HG02642 (cell line): ENCODE measurements at regions not wholly inside any gene's neighbourhood (a gene's known extent, or its start where the extent isn't known, plus 50 kb on each side); places are given as distances from the start of the nearest gene placed in this dataset.
A peak's percentile ranks its signal among the peaks of the same experiment; 100 is the strongest.

Experiments used
- ATAC-seq: cut with Tn5 transposase; IDR thresholded peaks from one replicate; pipeline ENCODE4 v1.9.1; 2021; ENCODE audit warnings: mild to moderate bottlenecking; ENCODE audit not compliant: unreplicated experiment, poor library complexity

DNA sequence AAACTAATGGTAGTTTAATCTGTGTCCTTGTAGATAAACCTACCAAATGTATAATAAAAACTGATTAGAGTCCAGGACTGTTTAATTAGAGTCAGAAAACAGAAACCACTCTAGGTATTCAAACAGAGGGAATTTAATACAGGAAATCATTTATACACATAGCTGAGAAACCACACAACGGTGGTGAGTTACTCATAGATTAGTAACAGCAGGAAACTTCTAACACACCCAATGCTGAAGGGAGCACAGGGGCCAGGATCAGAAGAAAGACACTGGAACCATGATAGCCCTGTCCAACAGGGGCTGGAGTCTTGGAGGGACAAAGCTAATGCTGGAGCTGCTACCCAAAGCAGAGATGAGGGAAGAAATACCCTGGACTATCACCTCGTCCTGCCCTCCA is 321.0 kb downstream of the ACTL7B start:
- no peak for ATAC-seq

- ATAC-seq, result no peak
Measured at GRCh38 chr9:108530141-108530540, 325.6 kb downstream of the ACTL7B start.

- no peak for ATAC-seq
Measured at GRCh38 chr9:108528231-108528630, 327.6 kb downstream of the ACTL7B start.

DNA sequence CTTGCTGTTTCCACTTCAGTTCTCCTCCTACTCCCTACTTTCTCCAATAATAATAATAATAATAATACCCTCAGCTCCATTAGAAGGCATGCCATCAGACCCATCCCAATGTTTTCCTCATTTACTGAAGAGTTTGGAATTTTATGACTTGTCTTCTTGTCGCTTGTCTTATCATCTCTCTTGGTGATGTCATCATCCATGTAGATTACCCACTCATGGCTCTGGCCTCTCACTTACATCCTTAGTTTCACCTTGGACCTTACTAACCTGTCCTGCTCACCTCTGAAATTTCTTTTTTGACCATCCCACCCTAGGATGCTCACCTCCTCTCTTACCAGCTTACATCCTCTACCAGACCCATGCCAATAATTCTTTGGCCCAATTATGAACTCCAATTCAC is 329.3 kb downstream of the ACTL7B start:
- no peak for ATAC-seq

- no peak for ATAC-seq
Measured at GRCh38 chr9:108525186-108525585, 330.6 kb downstream of the ACTL7B start.

DNA sequence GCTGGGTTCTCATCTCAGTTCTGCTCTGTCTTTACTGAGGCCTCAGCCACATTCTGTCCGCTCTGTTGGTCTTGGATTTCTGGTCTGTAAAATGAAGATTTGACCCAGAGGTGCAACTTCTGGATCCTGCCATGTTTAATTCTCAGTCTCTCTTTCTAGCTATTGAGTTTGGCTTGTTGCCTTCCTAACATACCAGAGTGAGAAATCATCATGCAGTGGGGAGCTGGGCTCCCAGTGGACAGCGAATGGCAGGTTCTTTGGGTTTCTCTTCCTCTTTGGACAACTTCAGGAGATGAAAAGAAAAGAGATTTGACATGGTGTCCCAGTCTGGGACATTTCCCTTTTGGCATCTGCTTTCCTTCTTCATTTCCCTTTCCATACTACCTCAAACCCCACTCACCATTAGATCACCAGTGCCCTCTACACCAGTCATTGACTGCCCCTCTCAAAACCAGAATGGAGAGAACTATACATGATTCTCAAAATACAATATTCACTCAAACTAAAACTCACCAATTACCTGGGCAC is 334.7 kb downstream of the ACTL7B start:
- ATAC-seq, result no peak

GRCh38 chr9:108519437-108519836 is 336.3 kb downstream of the ACTL7B start:
- ATAC-seq, result no peak

DNA sequence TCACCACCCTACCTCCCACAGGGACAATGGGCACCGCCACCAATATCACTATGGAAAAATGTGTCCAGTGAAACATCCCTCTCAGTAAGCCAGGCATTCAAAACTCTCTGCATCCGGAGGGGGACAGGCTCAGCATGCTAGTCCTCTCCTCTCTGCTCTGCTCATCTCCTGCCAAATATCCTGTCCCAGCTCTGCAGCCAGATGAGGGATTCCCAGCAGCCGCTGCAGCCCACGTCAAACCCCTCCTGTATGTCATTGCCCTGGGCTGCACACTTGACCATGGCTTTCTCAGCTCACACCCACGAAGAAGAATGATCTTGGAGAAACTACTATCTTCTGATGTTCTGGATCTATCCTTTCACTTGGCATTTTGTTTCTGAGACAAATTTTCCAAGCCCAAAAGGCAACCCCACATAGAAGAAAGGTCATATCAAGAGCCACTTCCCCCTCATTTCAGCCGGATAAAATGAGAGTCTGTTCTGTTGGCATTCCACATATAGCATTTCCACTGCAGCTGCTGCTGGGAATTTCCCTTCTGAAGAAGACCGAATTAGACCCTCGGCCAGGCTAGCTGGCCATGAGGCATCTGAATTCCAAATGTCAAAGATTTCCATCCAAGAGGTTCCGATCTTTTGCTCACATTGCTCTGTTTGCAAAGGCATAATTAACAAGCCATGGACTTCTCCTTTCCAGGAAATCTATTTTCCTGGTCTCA is 338.0 kb downstream of the ACTL7B start:
- no peak for ATAC-seq

DNA sequence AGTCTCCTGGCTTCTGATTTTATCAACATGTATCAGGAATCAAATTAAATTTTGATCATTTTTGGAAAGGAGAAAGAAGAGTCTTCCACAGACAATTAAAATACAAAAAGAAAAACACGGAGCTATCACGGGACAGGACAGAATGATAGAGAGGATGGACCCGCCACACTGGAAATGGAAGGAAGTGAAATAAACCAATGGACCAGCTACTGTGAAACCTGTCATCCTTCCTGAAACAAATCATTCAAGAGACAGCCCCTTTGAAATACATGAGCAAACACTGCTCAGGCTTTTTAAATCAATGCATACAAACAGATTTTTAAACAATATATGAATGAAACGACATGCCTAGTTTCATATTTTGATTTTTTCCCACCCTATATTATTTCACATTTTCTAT is 339.4 kb downstream of the ACTL7B start:
- ATAC-seq, result no peak

GRCh38 chr9:108515856-108516255 is 339.9 kb downstream of the ACTL7B start:
- no peak for ATAC-seq

GRCh38 chr9:108512426-108513173 is 343.2 kb downstream of the ACTL7B start:
- ATAC-seq, result no peak

GRCh38 chr9:108511307-108511706 is 344.5 kb downstream of the ACTL7B start:
- ATAC-seq, result no peak

- no peak for ATAC-seq
Measured at GRCh38 chr9:108496846-108497245, 358.9 kb downstream of the ACTL7B start.

- ATAC-seq, result no peak
Measured at GRCh38 chr9:108489567-108489966, 366.2 kb downstream of the ACTL7B start.

GRCh38 chr9:108486831-108487230 is 369.0 kb downstream of the ACTL7B start:
- ATAC-seq, result no peak

DNA sequence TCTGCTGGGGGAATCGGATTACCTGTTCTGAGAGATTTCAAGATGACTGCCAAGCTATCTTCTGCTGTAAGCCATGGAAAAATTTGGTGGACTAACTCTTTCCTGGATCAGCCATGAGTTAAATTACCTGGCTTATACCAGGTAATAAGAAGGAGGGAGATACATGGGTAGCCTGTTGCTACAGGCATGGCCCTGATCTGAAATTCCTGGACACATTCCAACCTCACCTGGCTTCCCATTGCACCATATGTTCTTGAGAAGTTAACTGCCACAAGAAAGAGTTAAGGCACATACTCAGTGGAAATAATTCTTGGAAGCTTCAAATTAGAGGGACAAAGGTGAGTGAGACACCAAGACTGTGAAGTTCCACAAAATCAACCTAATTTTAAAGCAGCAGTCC is 371.3 kb downstream of the ACTL7B start:
- ATAC-seq, result no peak

- ATAC-seq, result no peak
Measured at GRCh38 chr9:108483676-108484075, 372.1 kb downstream of the ACTL7B start.

DNA sequence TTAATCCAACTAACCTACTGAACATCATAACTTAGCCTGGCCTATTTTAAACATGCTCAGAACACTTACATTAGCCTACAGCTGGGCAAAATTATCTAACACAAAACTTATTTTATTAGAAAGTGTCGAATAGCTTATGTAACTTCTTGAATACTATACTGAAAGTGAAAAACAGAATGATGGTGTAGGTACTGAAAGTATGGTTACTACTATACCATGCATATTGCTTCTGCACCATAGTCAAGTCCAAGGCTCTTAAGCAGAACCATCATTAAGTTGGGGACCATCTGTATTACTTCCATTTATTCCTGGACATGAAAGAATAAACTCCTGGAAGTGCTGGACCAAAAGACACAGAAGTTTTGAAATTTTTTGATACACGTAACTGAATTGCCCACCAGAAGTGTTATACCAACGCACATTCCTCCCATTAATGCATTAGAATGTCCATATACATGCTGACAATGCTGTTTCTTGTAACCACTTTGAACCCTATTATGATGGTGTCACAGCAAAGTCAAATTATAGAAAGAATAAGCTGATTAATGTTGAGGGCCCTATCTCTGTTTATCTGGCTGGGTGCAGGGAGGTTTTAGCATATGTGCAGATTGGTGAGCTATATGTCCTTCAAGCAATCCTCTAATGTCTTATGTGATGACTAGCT is 375.7 kb downstream of the ACTL7B start:
- ATAC-seq, result no peak

DNA sequence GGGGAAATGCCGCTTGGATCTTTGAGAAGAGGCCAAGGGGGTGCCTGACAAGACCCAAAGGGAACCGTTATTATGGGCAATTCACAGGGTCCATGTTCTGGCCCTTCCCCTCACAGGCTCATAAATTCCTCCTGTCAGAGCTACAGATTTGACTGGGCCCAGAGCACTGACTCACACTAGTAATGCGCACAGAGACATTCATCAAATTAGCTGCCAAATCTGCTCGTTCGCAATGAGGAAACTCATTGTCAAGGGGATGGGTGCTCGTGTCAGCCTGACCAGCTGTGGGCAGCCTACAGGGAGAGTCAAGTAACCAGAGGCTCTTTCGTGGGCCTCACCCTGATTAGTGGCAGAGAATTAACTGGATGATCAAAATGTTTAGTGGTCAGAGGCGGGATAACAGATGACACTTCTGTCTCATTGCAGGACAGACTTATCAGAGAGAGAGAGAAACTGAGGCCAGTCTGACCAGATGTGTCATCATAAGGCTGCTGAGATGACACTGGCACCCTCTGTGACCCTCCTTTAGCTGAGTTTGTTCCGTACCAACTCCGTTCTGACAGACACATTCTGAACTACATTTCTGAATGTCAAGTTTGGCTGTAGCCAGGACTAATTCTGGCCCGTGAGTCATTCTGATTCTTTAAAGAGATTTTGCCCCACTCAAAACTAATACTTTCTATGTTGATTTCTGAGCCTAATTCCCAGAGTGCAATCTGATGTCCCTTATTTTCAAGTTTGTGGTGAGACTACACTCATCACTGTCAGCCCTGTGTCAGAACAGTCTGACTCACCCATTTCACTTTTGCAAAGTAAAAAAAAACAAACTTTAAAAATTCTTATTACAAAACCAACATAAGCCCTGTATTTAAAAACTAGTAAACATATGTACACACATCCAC is 377.1 kb downstream of the ACTL7B start:
- peak; percentile 88 for ATAC-seq

DNA sequence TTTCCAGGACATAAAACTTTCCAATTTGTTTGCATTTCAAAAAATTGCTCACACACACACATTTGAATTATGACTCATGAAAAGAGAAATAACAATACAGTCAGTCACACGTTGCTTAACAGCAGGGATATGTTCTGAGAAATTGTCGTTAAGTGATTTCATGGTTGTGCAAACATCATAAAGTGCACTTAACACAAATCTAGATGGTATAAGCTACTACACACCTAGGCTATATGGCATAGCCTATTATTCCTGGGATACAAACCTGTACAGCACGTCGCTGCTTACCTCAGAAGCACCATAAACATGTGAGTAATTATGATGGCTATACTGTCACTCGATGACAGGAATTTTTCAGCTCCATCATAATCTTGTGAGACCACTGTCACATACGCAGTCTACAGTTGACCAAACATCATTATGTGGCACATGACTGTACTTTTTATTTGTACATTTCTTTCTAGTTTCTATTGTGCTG is 378.2 kb downstream of the ACTL7B start:
- ATAC-seq, result no peak
